CD14-positive monocyte (primary cell): ENCODE measurements at regions not wholly inside any gene's neighbourhood (a gene's known extent, or its start where the extent isn't known, plus 50 kb on each side); places are given as distances from the start of the nearest gene placed in this dataset.

ENCODE experiments used
- DNase-seq, 3 donors: peaks; one replicate each; pipeline ENCODE4 v3.0.0-alpha.2; 2011 to 2022
- H2AFZ ChIP-seq: 2 replicates; pipeline ENCODE4 v1.6.0; 2012; ENCODE audit warnings: mild to moderate bottlenecking, low read depth, low read length, inconsistent platforms; ENCODE audit not compliant: insufficient read depth, poor library complexity, severe bottlenecking
- H3K27ac ChIP-seq, 2 donors: 1 replicate in 1 of 2; 2 replicates in 1 of 2; pipeline ENCODE4 v1.5.1; 2012 to 2013; ENCODE audit warnings: low read length in 2 of 2, control low read depth in 1 of 2, inconsistent platforms in 1 of 2, low read depth in 1 of 2, mild to moderate bottlenecking in 1 of 2
- H3K27me3 ChIP-seq, 2 donors: one replicate each; pipeline versions ENCODE4 v1.6.0 to v1.6.1; 2011 to 2013; ENCODE audit warnings: low read length in 2 of 2; ENCODE audit not compliant: control insufficient read depth in 2 of 2, insufficient read depth in 2 of 2
- H3K36me3 ChIP-seq, 2 donors: replicated peaks in 1 of 2; 1 replicate in 1 of 2; 2 replicates in 1 of 2; pipeline versions ENCODE4 v1.5.1 to v1.6.1; 2012 to 2013; ENCODE audit warnings: low read length in 2 of 2, control low read depth in 1 of 2, inconsistent platforms in 1 of 2, mild to moderate bottlenecking in 1 of 2; ENCODE audit not compliant: insufficient read depth in 2 of 2, control insufficient read depth in 1 of 2
- H3K4me1 ChIP-seq, 2 donors: 1 replicate in 1 of 2; 2 replicates in 1 of 2; pipeline versions ENCODE4 v1.5.1 to v1.6.1; 2012 to 2013; ENCODE audit warnings: low read length in 2 of 2, control low read depth in 1 of 2, inconsistent platforms in 1 of 2, mild to moderate bottlenecking in 1 of 2, moderate library complexity in 1 of 2; ENCODE audit not compliant: insufficient read depth in 2 of 2, control insufficient read depth in 1 of 2
- H3K4me2 ChIP-seq: replicated peaks from 2 replicates; pipeline ENCODE3; 2012; ENCODE audit warnings: low read length, moderate library complexity, mild to moderate bottlenecking; ENCODE audit not compliant: poor library complexity, severe bottlenecking; ENCODE audit errors: extremely low read depth
- H3K4me3 ChIP-seq, 3 experiments: fragments of 200-600 bp in 1 of 3; sonication (generic) in 1 of 3; replicated peaks in 1 of 3; 1 replicate in 2 of 3; 2 replicates in 1 of 3; pipeline ENCODE4 v1.5.1; 2011 to 2013; ENCODE audit warnings: low read length in 3 of 3, mild to moderate bottlenecking in 3 of 3, control low read depth in 2 of 3, low read depth in 2 of 3, inconsistent platforms in 1 of 3, moderate library complexity in 1 of 3
- H3K79me2 ChIP-seq: 2 replicates; pipeline ENCODE4 v1.6.0; 2012; ENCODE audit warnings: mild to moderate bottlenecking, control low read depth, inconsistent platforms, low read length, moderate library complexity; ENCODE audit not compliant: insufficient read depth
- H3K9ac ChIP-seq: 2 replicates; pipeline ENCODE4 v1.6.0; 2017; ENCODE audit warnings: low read length, mild to moderate bottlenecking; ENCODE audit not compliant: insufficient read depth, poor library complexity, severe bottlenecking
- H3K9me3 ChIP-seq, 2 donors: replicated peaks in 1 of 2; 1 replicate in 1 of 2; 2 replicates in 1 of 2; pipeline versions ENCODE4 v1.5.1 to v1.6.1; 2012 to 2013; ENCODE audit warnings: low read length in 2 of 2, control low read depth in 1 of 2; ENCODE audit not compliant: control insufficient read depth in 1 of 2, insufficient read depth in 1 of 2
- H4K20me1 ChIP-seq: 2 replicates; pipeline ENCODE4 v1.6.0; 2012; ENCODE audit warnings: mild to moderate bottlenecking, low read length, control low read depth, moderate library complexity; ENCODE audit not compliant: insufficient read depth
- H3K27ac Mint-ChIP-seq, 7 donors: one replicate each; pipeline ENCODE4 v1.8.0; 2020; ENCODE audit warnings: mild to moderate bottlenecking in 7 of 7, mixed read lengths in 7 of 7, moderate library complexity in 6 of 7, inconsistent platforms in 2 of 7
- H3K27me3 Mint-ChIP-seq, 3 donors: one replicate each; pipeline ENCODE4 v1.8.0; 2021 to 2022; ENCODE audit warnings: low read depth in 3 of 3, mild to moderate bottlenecking in 3 of 3, mixed read lengths in 3 of 3, moderate library complexity in 3 of 3, inconsistent platforms in 1 of 3
- H3K36me3 Mint-ChIP-seq, 2 donors: one replicate each; pipeline ENCODE4 v1.8.0; 2020; ENCODE audit warnings: mixed read lengths in 2 of 2, inconsistent platforms in 1 of 2, mild to moderate bottlenecking in 1 of 2
- H3K4me1 Mint-ChIP-seq: one replicate; pipeline ENCODE4 v1.8.0; 2020; ENCODE audit warnings: mild to moderate bottlenecking, mixed read lengths
- H3K4me3 Mint-ChIP-seq, 2 donors: one replicate each; pipeline ENCODE4 v1.8.0; 2020; ENCODE audit warnings: mild to moderate bottlenecking in 2 of 2, mixed read lengths in 2 of 2, moderate library complexity in 1 of 2
- H3K9me3 Mint-ChIP-seq, 7 donors: one replicate each; pipeline ENCODE4 v1.8.0; 2020 to 2022; ENCODE audit warnings: mixed read lengths in 7 of 7, mild to moderate bottlenecking in 6 of 7, moderate library complexity in 6 of 7, inconsistent platforms in 2 of 7
- CTCF ChIP-seq: fragments of 200-600 bp; IDR thresholded peaks from one replicate; pipeline ENCODE4 v1.8.0; 2022; ENCODE audit warnings: antibody characterized with exemption, mild to moderate bottlenecking
- WGBS: methylation state at CpG from one replicate; pipeline ENCODE4 v1.1.5; 2013; ENCODE audit warnings: missing lambda C conversion rate; ENCODE audit not compliant: insufficient coverage; 5-methylcytosine and 5-hydroxymethylcytosine counted together
- intact Hi-C, 2 donors: fragments of 100-400 bp; cut with micrococcal nuclease; formaldehyde crosslinking; loops; one replicate each; pipeline versions ENCODE4 v1.15.0 to v1.15.1; 2023

GRCh38 chr14:94680862-94681288, 68.7 kb downstream of the SERPINA3 start:
- Histone ChIP-seq H3K9ac (no peak overlapping the region), H2AFZ (no peak overlapping the region), H3K27me3 (no peaks in the 10 kb centered on the region), H4K20me1 (no peaks in the 10 kb centered on the region), H3K4me1 (no peaks in the 10 kb centered on the region), H3K79me2 (no peaks in the 10 kb centered on the region), H3K9me3 (no peaks in the 10 kb centered on the region), H3K36me3 (no peaks in the 10 kb centered on the region), H3K4me3 (no peak overlapping the region), H3K4me2 (no peak overlapping the region), H3K27ac (no peak overlapping the region)
- Mint-ChIP-seq H3K9me3 (peaks cover 0 to 2% (median 0%) of the 10 kb centered on the region in 7 donors), H3K4me3 (no peak overlapping the region), H3K36me3 (no peaks in the 10 kb centered on the region), H3K27ac (no peak overlapping the region), H3K27me3 (peaks cover 0 to 10% (median under 1%) of the 10 kb centered on the region in 3 donors), H3K4me1 (no peaks in the 10 kb centered on the region)
- no peak for TF ChIP-seq CTCF
- intact Hi-C loops = no loop called here
- 79% methylated on average over 5 of the region's 6 CpGs for WGBS
- no peak for DNase-seq

- H3K36me3 ChIP-seq = no peaks in the 10 kb centered on the region
- no peak for DNase-seq
- no peak overlapping the region for H3K4me3 ChIP-seq
- no peaks in the 10 kb centered on the region for H3K27me3 ChIP-seq
- H3K9me3 ChIP-seq = no peaks in the 10 kb centered on the region
- no peaks in the 10 kb centered on the region for H3K79me2 ChIP-seq
- intact Hi-C loops = no loop called here
- no peak for TF ChIP-seq CTCF
- H4K20me1 ChIP-seq = no peaks in the 10 kb centered on the region
- no peak overlapping the region for H3K27ac ChIP-seq
- no peak overlapping the region for H2AFZ ChIP-seq
- 91% methylated on average over 13 of the region's 19 CpGs for WGBS
- Mint-ChIP-seq H3K4me3 (no peak overlapping the region), H3K36me3 (no peaks in the 10 kb centered on the region), H3K27ac (no peak overlapping the region), H3K9me3 (peaks cover 0 to 2% (median 0%) of the 10 kb centered on the region in 7 donors), H3K4me1 (no peaks in the 10 kb centered on the region), H3K27me3 (peaks cover 2 to 12% (median 3%) of the 10 kb centered on the region in 3 donors)
- no peak overlapping the region for H3K9ac ChIP-seq
- H3K4me1 ChIP-seq = no peaks in the 10 kb centered on the region
- H3K4me2 ChIP-seq = no peak overlapping the region
Measured at GRCh38 chr14:94679937-94680861, 68.0 kb downstream of the SERPINA3 start.
